ENCODE measurements at regions not wholly inside any gene's neighbourhood (a gene's known extent, or its start where the extent isn't known, plus 50 kb on each side); places are given as distances from the start of the nearest gene placed in this dataset.

GRCh38 chr13:33728271-33729037, 89.5 kb upstream of the RFC3 start:
- TF ChIP-seq EZH2 (IDR thresholded peaks at IDR 0.05) (no peak), POLR2AphosphoS5 (IDR thresholded peaks at IDR 0.05; ENCODE audit: borderline replicate concordance, low read depth, low read length) (no peak), FOXP2 (optimal IDR thresholded peaks at IDR 0.05; ENCODE audit: control extremely low read depth, extremely low read length, insufficient read depth) (no peak)

Measured in SK-N-MC (cell line).